Right atrium auricular region (tissue), 2 donors: ENCODE measurements at regions not wholly inside any gene's neighbourhood (a gene's known extent, or its start where the extent isn't known, plus 50 kb on each side); places are given as distances from the start of the nearest gene placed in this dataset.

ENCODE experiments used
- DNase-seq: peaks from one replicate; pipeline ENCODE4 v3.0.0-alpha.2; 2019; ENCODE audit warnings: low spot score
- H3K27ac ChIP-seq, 2 donors: fragments of 200-600 bp; sonication (generic); 1 replicate in 1 of 2; 2 replicates in 1 of 2; pipeline ENCODE4 v1.5.1; 2016 to 2019
- H3K27me3 ChIP-seq, 2 donors: fragments of 200-600 bp; sonication (generic); one replicate each; pipeline versions ENCODE4 v1.5.1 to v1.6.0; 2017 to 2019
- H3K36me3 ChIP-seq: fragments of 200-600 bp; sonication (generic); one replicate; pipeline ENCODE4 v1.5.1; 2016
- H3K4me1 ChIP-seq, 2 donors: fragments of 200-600 bp; sonication (generic); one replicate each; pipeline versions ENCODE4 v1.5.1 to v1.6.0; 2017 to 2019
- H3K4me3 ChIP-seq, 2 donors: fragments of 200-600 bp; sonication (generic); 1 replicate in 1 of 2; 2 replicates in 1 of 2; pipeline ENCODE4 v1.5.1; 2017 to 2019; ENCODE audit warnings: mild to moderate bottlenecking in 1 of 2, moderate library complexity in 1 of 2
- H3K9me3 ChIP-seq, 2 donors: fragments of 200-600 bp; sonication (generic); one replicate each; pipeline ENCODE4 v1.5.1; 2019
- CTCF ChIP-seq, 2 donors: fragments of 200-600 bp; sonication (generic); IDR thresholded peaks; one replicate each; pipeline ENCODE4 v1.5.1; 2019; ENCODE audit warnings: antibody characterized with exemption in 2 of 2

- DNase-seq: no peak
- H3K27ac ChIP-seq: no peak overlapping the region
- no peak overlapping the region for H3K4me3 ChIP-seq
- no peaks in the 10 kb centered on the region for H3K4me1 ChIP-seq
- H3K27me3 ChIP-seq: no peaks in the 10 kb centered on the region
- no peaks in the 10 kb centered on the region for H3K9me3 ChIP-seq
- no peak for TF ChIP-seq CTCF (IDR thresholded peaks at IDR 0.05)
- H3K36me3 ChIP-seq: no peaks in the 10 kb centered on the region
These were observed 342.6 kb upstream of the NRG3 start for GRCh38 chr10:81532403-81532802.

DNA sequence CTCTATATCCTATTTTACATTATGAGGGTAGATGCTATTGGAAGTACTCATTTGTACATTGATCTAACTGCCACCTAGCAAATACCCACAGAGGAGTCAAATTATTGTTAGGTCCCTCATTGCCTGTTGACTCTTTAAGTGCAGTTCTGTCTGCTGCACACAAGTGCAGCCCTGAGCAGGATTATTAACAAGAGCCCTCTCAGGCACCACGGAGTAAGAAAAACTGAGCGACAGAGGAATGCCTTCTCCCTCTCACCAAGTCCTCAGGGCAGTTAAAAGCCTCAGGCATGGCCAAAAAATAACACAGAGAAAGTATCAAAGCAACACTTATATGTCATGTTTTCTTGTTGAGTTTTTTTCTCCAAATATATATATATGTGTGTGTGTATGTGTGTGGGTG is 340.0 kb upstream of the NRG3 start:
- H3K4me3 ChIP-seq: no peak overlapping the region
- H3K4me1 ChIP-seq: no peaks in the 10 kb centered on the region
- no peak overlapping the region for H3K27ac ChIP-seq
- no peaks in the 10 kb centered on the region for H3K36me3 ChIP-seq
- H3K27me3 ChIP-seq: no peaks in the 10 kb centered on the region
- no peak for DNase-seq
- H3K9me3 ChIP-seq: peaks cover 0 to 10% of the 10 kb centered on the region in 2 donors
- TF ChIP-seq CTCF (IDR thresholded peaks at IDR 0.05): no peak

DNA sequence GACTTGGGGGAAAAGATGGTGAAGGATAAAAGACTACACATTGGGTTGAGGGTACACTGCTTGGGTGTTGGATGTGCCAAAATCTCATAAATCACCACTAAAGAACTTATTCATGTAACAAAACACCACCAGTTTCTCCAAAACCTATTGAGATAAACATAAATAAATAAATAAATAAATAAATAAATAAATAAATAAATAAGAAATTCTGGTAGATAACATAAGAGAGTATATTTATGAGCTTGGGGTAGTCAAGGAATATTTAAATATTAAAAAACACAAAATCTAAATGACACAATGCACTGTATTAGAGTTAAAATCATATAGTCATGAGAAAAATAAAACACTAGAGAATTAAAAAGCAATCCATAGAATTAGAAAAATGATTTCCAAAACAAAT is 333.5 kb upstream of the NRG3 start:
- Histone ChIP-seq H3K27ac (no peak overlapping the region), H3K27me3 (no peaks in the 10 kb centered on the region), H3K36me3 (no peaks in the 10 kb centered on the region), H3K4me3 (no peak overlapping the region), H3K4me1 (no peaks in the 10 kb centered on the region), H3K9me3 (peaks cover 0 to 10% of the 10 kb centered on the region in 2 donors)
- DNase-seq: no peak
- no peak for TF ChIP-seq CTCF (IDR thresholded peaks at IDR 0.05)

- Histone ChIP-seq H3K9me3 (peaks cover 0 to 8% of the 10 kb centered on the region in 2 donors), H3K27ac (no peak overlapping the region), H3K4me3 (no peak overlapping the region), H3K27me3 (no peaks in the 10 kb centered on the region), H3K4me1 (no peaks in the 10 kb centered on the region), H3K36me3 (no peaks in the 10 kb centered on the region)
- TF ChIP-seq CTCF (IDR thresholded peaks at IDR 0.05): no peak
- DNase-seq: no peak
These were observed 328.8 kb upstream of the NRG3 start for GRCh38 chr10:81546243-81546642.

GRCh38 chr10:81548160-81548559 is 326.8 kb upstream of the NRG3 start:
- Histone ChIP-seq H3K27me3 (no peaks in the 10 kb centered on the region), H3K4me1 (no peaks in the 10 kb centered on the region), H3K27ac (no peak overlapping the region), H3K36me3 (no peaks in the 10 kb centered on the region), H3K4me3 (no peak overlapping the region), H3K9me3 (peaks cover 0 to 8% of the 10 kb centered on the region in 2 donors)
- no peak for DNase-seq
- no peak for TF ChIP-seq CTCF (IDR thresholded peaks at IDR 0.05)

- no peaks in the 10 kb centered on the region for H3K4me1 ChIP-seq
- no peaks in the 10 kb centered on the region for H3K36me3 ChIP-seq
- DNase-seq: no peak
- no peak for TF ChIP-seq CTCF (IDR thresholded peaks at IDR 0.05)
- no peaks in the 10 kb centered on the region for H3K9me3 ChIP-seq
- no peak overlapping the region for H3K4me3 ChIP-seq
- H3K27ac ChIP-seq: no peak overlapping the region
- H3K27me3 ChIP-seq: no peaks in the 10 kb centered on the region
These were observed 310.9 kb upstream of the NRG3 start for GRCh38 chr10:81564143-81564542.
